ENCODE measurements at regions not wholly inside any gene's neighbourhood (a gene's known extent, or its start where the extent isn't known, plus 50 kb on each side); places are given as distances from the start of the nearest gene placed in this dataset.

DNA sequence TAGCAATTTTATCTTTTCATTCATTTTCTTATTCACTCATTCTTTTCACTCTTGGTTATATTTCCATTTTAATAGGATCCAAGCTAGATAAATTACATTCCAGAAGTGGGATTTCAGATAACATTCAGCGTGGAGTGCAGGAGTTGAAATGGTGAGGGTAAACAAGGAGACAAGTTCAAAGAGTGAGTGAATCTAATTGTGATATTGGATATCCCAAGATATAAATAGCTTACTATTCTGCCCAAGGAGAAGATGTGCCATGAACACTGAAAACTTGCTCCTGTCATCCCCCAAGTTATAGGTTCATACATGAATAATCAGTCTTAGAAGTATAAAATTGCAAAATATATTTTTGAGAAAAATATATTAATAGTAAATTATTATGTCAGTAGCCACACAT is 459.3 kb downstream of the CETN3 start:
- TF ChIP-seq, protein P1, sequence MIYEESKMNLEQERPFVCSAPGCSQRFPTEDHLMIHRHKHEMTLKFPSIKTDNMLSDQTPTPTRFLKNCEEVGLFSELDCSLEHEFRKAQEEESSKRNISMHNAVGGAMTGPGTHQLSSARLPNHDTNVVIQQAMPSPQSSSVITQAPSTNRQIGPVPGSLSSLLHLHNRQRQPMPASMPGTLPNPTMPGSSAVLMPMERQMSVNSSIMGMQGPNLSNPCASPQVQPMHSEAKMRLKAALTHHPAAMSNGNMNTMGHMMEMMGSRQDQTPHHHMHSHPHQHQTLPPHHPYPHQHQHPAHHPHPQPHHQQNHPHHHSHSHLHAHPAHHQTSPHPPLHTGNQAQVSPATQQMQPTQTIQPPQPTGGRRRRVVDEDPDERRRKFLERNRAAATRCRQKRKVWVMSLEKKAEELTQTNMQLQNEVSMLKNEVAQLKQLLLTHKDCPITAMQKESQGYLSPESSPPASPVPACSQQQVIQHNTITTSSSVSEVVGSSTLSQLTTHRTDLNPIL (CRISPR knock-in tag; IDR thresholded peaks at IDR 0.05; ENCODE audit: low read depth), result no peak
- TF ChIP-seq CSRNP3 (CRISPR knock-in tag; IDR thresholded peaks at IDR 0.05), result no peak
- TF ChIP-seq ZFP3 (CRISPR knock-in tag; IDR thresholded peaks at IDR 0.05), result no peak
- TF ChIP-seq ZNF565 (CRISPR knock-in tag; conservative IDR thresholded peaks at IDR 0.05; ENCODE audit: low read depth), result no peak
- no peak for TF ChIP-seq ZFP30 (CRISPR knock-in tag; IDR thresholded peaks at IDR 0.05)
- TF ChIP-seq POU6F1 (CRISPR knock-in tag; IDR thresholded peaks at IDR 0.05; ENCODE audit: borderline replicate concordance, low read depth), result no peak
- no peak for TF ChIP-seq TOX (CRISPR knock-in tag; IDR thresholded peaks at IDR 0.05; ENCODE audit: borderline replicate concordance)
